Upper lobe of left lung (tissue), 6 donors: ENCODE measurements at regions not wholly inside any gene's neighbourhood (a gene's known extent, or its start where the extent isn't known, plus 50 kb on each side); places are given as distances from the start of the nearest gene placed in this dataset.

Source experiments
- ATAC-seq, 2 donors: fragments of 200-7000 bp; cut with Tn5 transposase; one replicate each; pipeline ENCODE4 v1.9.1; 2022; ENCODE audit warnings: mild to moderate bottlenecking in 2 of 2, moderate library complexity in 2 of 2; ENCODE audit not compliant: low FRiP score in 2 of 2
- DNase-seq, 2 donors: peaks; one replicate each; pipeline ENCODE4 v3.0.0-alpha.2; 2019 to 2020
- H3K27ac ChIP-seq, 4 donors: fragments of 200-600 bp; sonication (generic); one replicate each; pipeline ENCODE4 v1.5.1; 2016 to 2019
- H3K27me3 ChIP-seq, 4 donors: fragments of 200-600 bp; sonication (generic); one replicate each; pipeline ENCODE4 v1.5.1; 2017 to 2019
- H3K36me3 ChIP-seq, 4 donors: fragments of 200-600 bp; sonication (generic); one replicate each; pipeline ENCODE4 v1.5.1; 2016 to 2019
- H3K4me1 ChIP-seq, 4 donors: fragments of 200-600 bp; sonication (generic); one replicate each; pipeline ENCODE4 v1.5.1; 2018 to 2019
- H3K4me3 ChIP-seq, 4 donors: fragments of 200-600 bp; sonication (generic); one replicate each; pipeline ENCODE4 v1.5.1; 2017 to 2019; ENCODE audit warnings: mild to moderate bottlenecking in 2 of 4, moderate library complexity in 1 of 4
- H3K9me3 ChIP-seq, 4 donors: fragments of 200-600 bp; sonication (generic); one replicate each; pipeline ENCODE4 v1.5.1; 2018 to 2019
- EP300 ChIP-seq, 4 donors: sonication (generic); formaldehyde crosslinking; IDR thresholded peaks; one replicate each; pipeline ENCODE4 v1.5.1; 2017; ENCODE audit warnings: antibody characterized with exemption in 4 of 4, control low read depth in 2 of 4
- POLR2A ChIP-seq, 4 donors: fragments of 450-650 bp; IDR thresholded peaks; one replicate each; pipeline ENCODE4 v1.5.1; 2016 to 2017; ENCODE audit warnings: antibody characterized with exemption in 4 of 4, mild to moderate bottlenecking in 2 of 4
- POLR2AphosphoS5 ChIP-seq, 2 donors: sonication (generic); formaldehyde crosslinking; IDR thresholded peaks; one replicate each; pipeline ENCODE4 v1.5.1; 2017; ENCODE audit warnings: antibody characterized with exemption in 2 of 2
- WGBS, 2 donors: methylation state at CpG; one replicate each; pipeline ENCODE4 v1.1.5; 2017 to 2018; 5-methylcytosine and 5-hydroxymethylcytosine counted together
- TF ChIP-seq, protein P1 (sequence below), 6 experiments: fragments of 450-650 bp in 4 of 6; fragments of 200-600 bp in 2 of 6; sonication (generic) in 2 of 6; IDR thresholded peaks; one replicate each; pipeline ENCODE4 v1.5.1; 2016 to 2019; ENCODE audit warnings: antibody characterized with exemption in 6 of 6
- donor health status: DM: no; HTN: no; CAD: no; lungs with moderate emphysema.
- donor health status: DM: no; HTN: yes; CAD: no; lungs with severe emphysema.

DNA sequence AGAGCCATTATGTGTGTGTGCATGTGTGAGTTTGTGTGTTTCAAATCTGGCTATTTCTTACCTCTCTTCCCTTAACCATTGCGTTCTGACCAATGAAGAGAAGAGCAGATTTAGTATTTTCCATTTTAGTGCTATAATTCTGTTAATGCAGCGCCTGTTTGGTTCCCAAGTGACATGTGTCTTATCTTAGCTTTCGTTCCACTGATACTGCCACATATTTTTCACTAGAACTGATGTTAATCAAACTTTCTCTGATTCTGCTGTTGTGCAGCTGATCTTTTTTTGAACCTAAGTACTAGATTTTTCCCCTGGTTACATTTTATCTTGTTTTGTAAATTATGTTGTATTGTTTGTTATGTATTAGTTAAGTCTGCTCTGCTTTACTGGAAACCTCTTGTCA is 152.9 kb upstream of the MID1 start:
- Histone ChIP-seq H3K9me3 (no peaks in the 10 kb centered on the region), H3K4me3 (no peak overlapping the region), H3K36me3 (no peaks in the 10 kb centered on the region), H3K4me1 (no peaks in the 10 kb centered on the region), H3K27ac (no peak overlapping the region), H3K27me3 (no peaks in the 10 kb centered on the region)
- ATAC-seq (no peak), DNase-seq (no peak)
- 75 to 94% methylated on average over 3 of the region's 3 CpGs for WGBS, 2 donors
- TF ChIP-seq POLR2AphosphoS5 (IDR thresholded peaks at IDR 0.05): no peak
- no peak for TF ChIP-seq EP300 (IDR thresholded peaks at IDR 0.05)
- no peak for TF ChIP-seq POLR2A (IDR thresholded peaks at IDR 0.05)
- TF ChIP-seq, protein P1, sequence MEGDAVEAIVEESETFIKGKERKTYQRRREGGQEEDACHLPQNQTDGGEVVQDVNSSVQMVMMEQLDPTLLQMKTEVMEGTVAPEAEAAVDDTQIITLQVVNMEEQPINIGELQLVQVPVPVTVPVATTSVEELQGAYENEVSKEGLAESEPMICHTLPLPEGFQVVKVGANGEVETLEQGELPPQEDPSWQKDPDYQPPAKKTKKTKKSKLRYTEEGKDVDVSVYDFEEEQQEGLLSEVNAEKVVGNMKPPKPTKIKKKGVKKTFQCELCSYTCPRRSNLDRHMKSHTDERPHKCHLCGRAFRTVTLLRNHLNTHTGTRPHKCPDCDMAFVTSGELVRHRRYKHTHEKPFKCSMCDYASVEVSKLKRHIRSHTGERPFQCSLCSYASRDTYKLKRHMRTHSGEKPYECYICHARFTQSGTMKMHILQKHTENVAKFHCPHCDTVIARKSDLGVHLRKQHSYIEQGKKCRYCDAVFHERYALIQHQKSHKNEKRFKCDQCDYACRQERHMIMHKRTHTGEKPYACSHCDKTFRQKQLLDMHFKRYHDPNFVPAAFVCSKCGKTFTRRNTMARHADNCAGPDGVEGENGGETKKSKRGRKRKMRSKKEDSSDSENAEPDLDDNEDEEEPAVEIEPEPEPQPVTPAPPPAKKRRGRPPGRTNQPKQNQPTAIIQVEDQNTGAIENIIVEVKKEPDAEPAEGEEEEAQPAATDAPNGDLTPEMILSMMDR (IDR thresholded peaks at IDR 0.05): no peak

DNA sequence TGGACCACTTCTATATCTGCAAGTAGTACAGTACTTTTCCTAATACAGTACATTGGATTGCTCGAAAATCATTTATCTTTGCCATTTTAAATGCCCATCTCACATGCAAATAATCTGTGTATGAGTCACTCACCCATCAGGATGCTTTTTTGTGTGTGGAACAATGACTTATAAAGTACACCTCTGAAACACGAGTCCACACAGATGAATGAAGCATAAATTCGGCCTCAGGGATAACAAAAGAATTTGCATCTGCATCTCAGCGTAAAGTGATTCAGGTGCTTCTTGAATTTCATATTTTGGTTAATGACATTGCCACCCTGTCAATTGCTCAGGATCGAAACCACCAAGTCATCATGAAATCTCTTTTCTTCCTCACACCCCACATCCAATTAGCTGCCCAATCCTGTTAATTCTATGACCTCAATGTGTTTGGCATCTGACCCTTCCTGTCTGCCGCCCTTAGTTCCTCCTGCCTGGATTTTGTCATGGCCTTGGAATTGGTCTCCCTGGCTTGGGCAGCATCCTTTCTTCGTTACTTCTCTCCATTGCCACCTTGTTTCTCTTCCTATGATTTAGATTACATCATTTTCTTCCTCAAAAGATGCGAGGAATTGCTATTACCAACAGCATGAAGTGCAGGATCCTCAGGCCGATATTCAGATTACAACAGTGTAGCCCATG is 161.6 kb upstream of the MID1 start:
- TF ChIP-seq POLR2AphosphoS5 (IDR thresholded peaks at IDR 0.05) (no peak), POLR2A (IDR thresholded peaks at IDR 0.05) (no peak), EP300 (IDR thresholded peaks at IDR 0.05) (no peak)
- TF ChIP-seq, protein P1 (IDR thresholded peaks at IDR 0.05): no peak
- Histone ChIP-seq H3K27me3 (no peaks in the 10 kb centered on the region), H3K4me1 (no peaks in the 10 kb centered on the region), H3K4me3 (no peak overlapping the region), H3K9me3 (no peaks in the 10 kb centered on the region), H3K36me3 (no peaks in the 10 kb centered on the region), H3K27ac (no peak overlapping the region)
- ATAC-seq (no peak), DNase-seq (no peak)
- 78 to 81% methylated on average over 9 of the region's 9 CpGs for WGBS, 2 donors

DNA sequence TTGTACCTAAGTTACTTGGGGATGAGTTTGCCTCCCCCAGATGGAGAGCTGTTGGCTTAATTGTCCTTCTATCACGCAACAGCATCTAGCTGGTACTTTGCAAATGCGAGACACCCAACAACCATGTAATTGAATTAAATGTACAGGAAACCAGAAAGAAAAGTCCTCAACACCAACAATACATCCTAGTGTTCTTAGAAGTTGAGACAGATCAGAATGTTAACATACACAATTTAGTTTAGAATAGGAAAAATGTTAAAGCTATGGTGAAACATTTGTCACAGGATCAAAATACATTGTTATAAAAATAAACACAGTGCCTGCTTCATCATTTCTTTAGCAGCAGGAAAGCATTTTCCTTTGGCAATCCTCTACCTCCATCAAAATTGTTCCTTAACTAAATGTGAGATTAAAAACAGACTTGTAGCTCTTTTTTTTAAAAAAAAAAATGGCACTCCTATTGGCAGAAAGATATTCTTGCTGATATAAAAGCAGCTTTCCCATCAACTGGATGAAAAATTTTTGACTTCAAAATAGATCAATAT is 163.1 kb upstream of the MID1 start:
- no peaks in the 10 kb centered on the region for H3K4me1 ChIP-seq
- H3K9me3 ChIP-seq: no peaks in the 10 kb centered on the region
- no peak overlapping the region for H3K27ac ChIP-seq
- TF ChIP-seq POLR2AphosphoS5 (IDR thresholded peaks at IDR 0.05) (no peak), POLR2A (IDR thresholded peaks at IDR 0.05) (no peak), EP300 (IDR thresholded peaks at IDR 0.05) (no peak)
- TF ChIP-seq, protein P1 (IDR thresholded peaks at IDR 0.05): no peak
- WGBS, 2 donors: 77 to 85% methylated on average over 2 of the region's 2 CpGs
- H3K27me3 ChIP-seq: no peaks in the 10 kb centered on the region
- H3K4me3 ChIP-seq: no peak overlapping the region
- ATAC-seq: no peak
- no peaks in the 10 kb centered on the region for H3K36me3 ChIP-seq
- no peak for DNase-seq

DNA sequence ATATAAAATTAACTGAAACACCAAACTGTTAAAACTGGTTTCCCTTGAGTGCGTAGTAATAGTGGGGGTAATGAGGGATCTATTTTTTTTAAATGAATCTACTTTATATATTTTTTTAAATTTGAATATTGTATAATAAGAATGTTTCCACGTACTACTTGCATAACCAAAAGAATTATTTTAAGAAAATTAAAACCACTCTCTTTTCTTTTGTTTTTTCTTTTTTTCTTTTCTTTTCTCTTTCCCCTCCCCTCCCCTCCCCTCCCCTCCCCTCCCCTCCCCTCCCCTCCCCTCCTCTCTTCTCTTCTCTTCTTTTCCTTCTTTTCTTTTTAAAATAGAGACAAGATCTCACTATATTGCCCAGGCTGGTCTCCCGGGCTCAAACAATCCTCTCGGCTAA is 166.9 kb upstream of the MID1 start:
- TF ChIP-seq POLR2AphosphoS5 (IDR thresholded peaks at IDR 0.05) (no peak), EP300 (IDR thresholded peaks at IDR 0.05) (no peak), POLR2A (IDR thresholded peaks at IDR 0.05) (no peak)
- TF ChIP-seq, protein P1 (IDR thresholded peaks at IDR 0.05): no peak
- H3K27me3 ChIP-seq: no peaks in the 10 kb centered on the region
- no peak for DNase-seq
- H3K4me1 ChIP-seq: no peaks in the 10 kb centered on the region
- H3K36me3 ChIP-seq: no peaks in the 10 kb centered on the region
- no peak overlapping the region for H3K27ac ChIP-seq
- no peak for ATAC-seq
- H3K4me3 ChIP-seq: no peak overlapping the region
- H3K9me3 ChIP-seq: no peaks in the 10 kb centered on the region
- 88 to 95% methylated on average over 4 of the region's 4 CpGs for WGBS, 2 donors

DNA sequence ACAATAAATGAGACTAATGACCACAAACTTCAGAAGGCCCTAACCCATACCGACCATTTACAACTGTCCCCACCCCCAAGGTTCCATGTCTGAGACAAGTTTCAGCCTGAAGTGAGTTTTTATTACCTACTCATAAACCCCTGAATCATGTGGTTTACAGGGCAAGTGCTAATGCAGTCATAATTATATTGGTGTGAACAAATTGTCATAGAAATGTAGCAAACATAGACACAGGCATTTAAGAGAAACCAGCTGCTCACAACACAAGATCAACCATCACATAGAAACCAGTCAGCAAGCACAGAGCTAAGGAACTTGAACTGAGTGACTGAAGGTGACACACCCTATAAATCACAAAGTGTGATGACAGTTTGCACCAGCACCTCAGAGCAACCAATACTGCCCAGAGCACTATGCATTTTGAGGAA is 173.8 kb upstream of the MID1 start:
- TF ChIP-seq POLR2A (IDR thresholded peaks at IDR 0.05) (no peak), EP300 (IDR thresholded peaks at IDR 0.05) (no peak), POLR2AphosphoS5 (IDR thresholded peaks at IDR 0.05) (no peak)
- TF ChIP-seq, protein P1 (IDR thresholded peaks at IDR 0.05): no peak
- ATAC-seq: no peak

More for the DNA sequence above, 173.8 kb upstream of the MID1 start:
- Histone ChIP-seq H3K4me3 (no peak overlapping the region), H3K27ac (no peak overlapping the region), H3K27me3 (no peaks in the 10 kb centered on the region), H3K36me3 (no peaks in the 10 kb centered on the region), H3K4me1 (no peaks in the 10 kb centered on the region), H3K9me3 (no peaks in the 10 kb centered on the region)
- 61 to 83% methylated on average over 1 of the region's 1 CpG for WGBS, 2 donors
- no peak for DNase-seq
